Right cardiac atrium (tissue), 5 donors: ENCODE measurements at regions not wholly inside any gene's neighbourhood (a gene's known extent, or its start where the extent isn't known, plus 50 kb on each side); places are given as distances from the start of the nearest gene placed in this dataset.
"Not testable (repeated sequence)": the region's sequence is repeated elsewhere in the genome, so short reads cannot be mapped to it uniquely, and the experiment has no call there.

Source experiments
- ATAC-seq, 2 donors: fragments of 200-7000 bp; cut with Tn5 transposase; one replicate each; pipeline versions ENCODE4 v1.8.0 to v1.9.1; 2020; ENCODE audit warnings: moderate library complexity in 2 of 2, mild to moderate bottlenecking in 1 of 2
- DNase-seq, 3 donors: peaks; one replicate each; pipeline ENCODE4 v3.0.0-alpha.2; 2020
- H3K27ac ChIP-seq: one replicate; pipeline ENCODE4 v1.5.1; 2013; ENCODE audit warnings: mild to moderate bottlenecking, low read length, control low read depth, moderate library complexity
- H3K27me3 ChIP-seq: one replicate; pipeline ENCODE4 v1.6.1; 2013; ENCODE audit not compliant: control insufficient read depth, insufficient read depth
- H3K4me1 ChIP-seq: one replicate; pipeline ENCODE4 v1.6.1; 2013; ENCODE audit warnings: low read length; ENCODE audit not compliant: control insufficient read depth, insufficient read depth
- H3K4me3 ChIP-seq: one replicate; pipeline ENCODE4 v1.5.1; 2013; ENCODE audit warnings: low read length, control low read depth
- H3K9me3 ChIP-seq: one replicate; pipeline ENCODE4 v1.6.1; 2013; ENCODE audit warnings: low read length; ENCODE audit not compliant: control insufficient read depth
- WGBS: extraction: QIAGEN DNeasy Blood & Tissue Kit; methylation state at CpG from one replicate; pipeline ENCODE4 v1.1.7; 2013; 5-methylcytosine and 5-hydroxymethylcytosine counted together
- intact Hi-C, 4 donors: fragments of 100-400 bp; cut with DNase I; formaldehyde crosslinking; loops; one replicate each; pipeline versions ENCODE4 v1.11.0 to v1.14.0; 2022 to 2023
- donor health status: healthy with polysubstance abuse.
- donor health status: DM: no; HTN: yes; CAD: no.
- donor health status: DM: no; HTN: no; CAD: no.
- donor health status: DM: no; HTN: yes; CAD: no; lungs with severe emphysema.
- donor health status: DM: yes; HTN: yes; CAD: no.

DNA sequence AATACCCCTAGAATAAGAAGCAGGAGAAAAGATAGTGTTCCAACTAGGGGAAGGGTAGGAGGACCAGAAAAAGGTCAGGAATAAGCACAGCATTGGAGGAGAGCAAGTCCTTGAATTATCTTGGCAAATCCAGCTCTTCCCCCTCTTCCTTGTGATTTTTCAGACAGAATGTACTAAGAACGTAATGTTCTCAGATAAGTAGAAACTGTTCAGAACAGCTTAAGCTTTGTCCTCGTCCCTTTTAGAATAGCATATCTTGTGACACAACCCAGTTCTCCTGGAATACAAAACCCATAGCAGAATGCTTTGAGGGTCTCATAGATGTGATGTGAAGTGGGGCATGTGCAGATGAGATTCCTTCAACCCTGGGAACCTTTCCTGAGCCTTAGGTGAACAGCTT is 97.4 kb downstream of the EMB start:
- WGBS: 54% methylated on average over 2 of the region's 2 CpGs
- no peak for DNase-seq
- H3K27me3 ChIP-seq: no peaks in the 10 kb centered on the region
- no peaks in the 10 kb centered on the region for H3K9me3 ChIP-seq
- H3K27ac ChIP-seq: peak overlapping the region; percentile 2
- peak in 1 of 2 donors; percentile 70 for ATAC-seq
- no peak overlapping the region for H3K4me3 ChIP-seq
- intact Hi-C loops: no loop called here
- no peaks in the 10 kb centered on the region for H3K4me1 ChIP-seq

GRCh38 chr5:50340757-50341156 is 100.3 kb downstream of the EMB start:
- intact Hi-C loops: no loop called here
- Histone ChIP-seq H3K4me1 (no peaks in the 10 kb centered on the region), H3K4me3 (no peak overlapping the region), H3K27ac (no peak overlapping the region), H3K27me3 (no peaks in the 10 kb centered on the region), H3K9me3 (no peaks in the 10 kb centered on the region)
- no peak for DNase-seq
- ATAC-seq: no peak
- 65% methylated on average over 2 of the region's 2 CpGs for WGBS

DNA sequence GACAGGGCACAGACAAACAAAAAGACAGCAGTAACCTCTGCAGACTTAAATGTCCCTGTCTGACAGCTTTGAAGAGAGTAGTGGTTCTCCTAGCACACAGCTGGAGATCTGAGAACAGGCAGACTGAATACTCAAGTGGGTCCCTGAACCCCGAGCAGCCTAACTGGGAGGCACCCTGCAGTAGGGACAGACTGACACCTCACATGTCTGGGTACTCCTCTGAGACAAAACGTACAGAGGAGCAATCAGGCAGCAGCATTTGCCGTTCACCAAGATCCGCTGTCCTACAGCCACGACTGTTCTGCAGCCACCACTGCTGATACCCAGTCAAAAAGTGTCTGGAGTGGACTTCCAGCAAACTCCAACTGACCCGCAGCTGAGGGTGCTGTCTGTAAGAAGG is 110.5 kb downstream of the EMB start:
- H3K4me1 ChIP-seq, H3K27me3 ChIP-seq, ATAC-seq, DNase-seq, H3K4me3 ChIP-seq, H3K27ac ChIP-seq, intact Hi-C loops, H3K9me3 ChIP-seq: not testable (repeated sequence)
- 69% methylated on average over 6 of the region's 6 CpGs for WGBS

DNA sequence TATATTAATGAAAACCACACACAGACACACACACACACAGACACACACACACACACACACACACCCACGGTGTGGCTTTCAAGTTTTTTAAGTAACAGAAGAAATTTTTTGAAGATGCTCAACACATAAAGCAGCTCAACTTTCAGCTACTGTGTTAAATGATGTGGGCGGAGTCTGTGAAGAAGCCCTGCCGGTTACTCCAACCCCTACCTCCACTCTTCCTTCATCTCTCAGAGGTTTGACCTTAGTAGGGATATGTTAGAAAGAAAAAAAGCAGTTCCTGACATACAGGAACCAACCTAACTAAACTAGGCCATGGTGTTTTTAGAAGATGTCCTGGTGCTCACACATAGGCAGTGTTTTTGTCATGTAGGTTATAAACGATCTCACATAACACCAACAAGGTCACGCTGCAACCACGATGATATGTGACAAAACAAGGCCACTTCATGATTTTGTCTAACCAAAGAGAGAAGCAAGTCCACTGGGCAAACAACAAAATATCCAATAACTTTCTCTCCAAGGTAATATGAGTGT is 112.8 kb downstream of the EMB start:
- H3K4me1 ChIP-seq: no peaks in the 10 kb centered on the region
- H3K9me3 ChIP-seq: no peaks in the 10 kb centered on the region
- H3K27ac ChIP-seq: no peak overlapping the region
- 67% methylated on average over 6 of the region's 6 CpGs for WGBS
- H3K4me3 ChIP-seq: no peak overlapping the region
- no peaks in the 10 kb centered on the region for H3K27me3 ChIP-seq
- DNase-seq: no peak
- intact Hi-C loops: no loop called here
- no peak for ATAC-seq

DNA sequence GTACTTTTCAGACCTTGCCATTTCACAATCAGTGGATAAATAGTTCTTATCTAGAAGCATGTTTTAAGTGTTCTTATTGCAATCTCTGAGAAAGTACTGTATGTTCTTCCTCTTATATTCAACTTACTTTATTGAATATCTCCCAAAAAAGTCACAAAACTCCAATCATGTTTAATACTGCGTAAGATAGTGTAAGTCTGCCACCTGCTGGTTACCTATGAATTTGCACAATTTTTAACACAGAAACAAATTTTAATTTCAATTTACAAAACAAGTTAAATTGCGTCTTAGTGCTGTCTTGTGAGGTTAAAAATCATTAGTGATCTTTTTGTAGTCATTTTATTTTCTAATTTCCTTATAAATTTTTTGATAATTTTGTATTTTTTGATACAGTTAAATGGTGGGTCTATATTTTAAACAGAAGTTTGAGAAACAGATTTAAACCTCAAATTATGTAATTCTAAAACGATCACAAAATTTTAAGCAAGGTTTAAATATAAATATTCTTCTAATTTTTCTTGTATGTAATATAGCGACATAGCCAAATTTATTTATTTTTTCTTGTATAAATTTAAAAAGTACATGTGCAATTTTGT is 115.8 kb downstream of the EMB start:
- Histone ChIP-seq H3K27ac (no peak overlapping the region), H3K4me1 (no peaks in the 10 kb centered on the region), H3K27me3 (no peaks in the 10 kb centered on the region), H3K4me3 (no peak overlapping the region), H3K9me3 (no peaks in the 10 kb centered on the region)
- no peak for ATAC-seq
- no peak for DNase-seq
- intact Hi-C loops: no loop called here
- WGBS: 27% methylated on average over 4 of the region's 4 CpGs

DNA sequence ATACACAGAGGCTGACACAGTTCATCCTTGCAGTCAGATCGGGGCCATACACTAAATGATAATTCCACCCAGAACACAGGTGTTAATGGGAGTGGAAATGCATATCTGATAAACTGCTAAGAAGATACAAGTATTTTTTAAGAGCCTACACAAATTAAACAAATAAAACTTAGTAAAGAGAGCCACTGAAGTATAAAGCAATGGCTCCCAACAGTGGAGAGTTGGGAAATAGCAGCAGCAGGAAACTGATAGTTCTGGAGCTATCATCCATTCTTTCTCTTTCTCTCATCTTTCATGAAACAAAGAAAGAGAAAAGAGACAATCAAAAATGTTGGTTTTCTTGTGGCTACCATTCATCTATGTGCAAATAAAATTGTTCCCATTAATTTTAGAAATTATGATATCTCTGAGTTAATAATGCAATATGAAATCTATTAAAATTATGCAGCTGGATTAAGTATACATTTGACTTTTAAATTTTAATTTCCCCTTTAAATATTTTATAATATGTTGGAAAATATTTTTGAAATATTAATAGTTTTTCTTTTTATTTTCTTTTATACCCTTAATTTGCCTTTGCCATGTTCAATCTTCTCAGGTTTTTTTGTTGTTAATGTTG is 120.8 kb downstream of the EMB start:
- Histone ChIP-seq H3K4me1 (no peaks in the 10 kb centered on the region), H3K9me3 (no peaks in the 10 kb centered on the region), H3K27me3 (no peaks in the 10 kb centered on the region), H3K4me3 (no peak overlapping the region), H3K27ac (no peak overlapping the region)
- WGBS: 49% methylated on average over 1 of the region's 1 CpG
- DNase-seq: no peak
- ATAC-seq: no peak
- intact Hi-C loops: no loop called here

GRCh38 chr5:50318220-50318619 is 122.9 kb downstream of the EMB start:
- H3K4me1 ChIP-seq: no peaks in the 10 kb centered on the region
- H3K9me3 ChIP-seq: no peaks in the 10 kb centered on the region
- DNase-seq (no peak), ATAC-seq (no peak)
- intact Hi-C loops: no loop called here
- no peak overlapping the region for H3K27ac ChIP-seq
- no peak overlapping the region for H3K4me3 ChIP-seq
- H3K27me3 ChIP-seq: no peaks in the 10 kb centered on the region
- WGBS: 46% methylated on average over 1 of the region's 1 CpG

DNA sequence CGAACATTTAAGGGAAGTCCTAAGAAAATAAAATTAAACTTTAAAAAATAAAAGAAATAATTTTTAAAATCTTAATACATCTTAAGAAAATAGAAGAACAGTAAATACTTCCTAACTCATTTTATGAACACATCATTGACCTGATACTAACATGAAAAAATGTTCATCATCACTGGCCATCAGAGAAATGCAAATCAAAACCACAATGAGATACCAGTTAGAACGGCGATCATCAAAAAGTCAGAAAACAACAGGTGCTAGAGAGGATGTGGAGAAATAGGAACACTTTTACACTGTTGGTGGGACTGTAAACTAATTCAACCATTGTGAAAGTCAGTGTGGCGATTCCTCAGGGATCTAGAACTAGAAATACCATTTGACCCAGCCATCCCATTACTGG is 134.6 kb downstream of the EMB start:
- intact Hi-C loops, H3K4me3 ChIP-seq, H3K9me3 ChIP-seq, ATAC-seq, H3K4me1 ChIP-seq, H3K27me3 ChIP-seq, DNase-seq, H3K27ac ChIP-seq: not testable (repeated sequence)
- 74% methylated on average over 4 of the region's 4 CpGs for WGBS

GRCh38 chr5:50302815-50303490 is 138.1 kb downstream of the EMB start:
- DNase-seq (no peak), ATAC-seq (no peak)
- WGBS: 78% methylated on average over 3 of the region's 3 CpGs

GRCh38 chr5:50301756-50302155 is 139.3 kb downstream of the EMB start:
- H3K4me3 ChIP-seq: no peak overlapping the region
- H3K9me3 ChIP-seq: no peaks in the 10 kb centered on the region
- intact Hi-C loops: no loop called here
- H3K27me3 ChIP-seq: no peaks in the 10 kb centered on the region
- ATAC-seq (no peak), DNase-seq (no peak)
- no peaks in the 10 kb centered on the region for H3K4me1 ChIP-seq
- 21% methylated on average over 1 of the region's 1 CpG for WGBS
- no peak overlapping the region for H3K27ac ChIP-seq

More at GRCh38 chr5:50302815-50303490, 138.1 kb downstream of the EMB start:
- H3K27me3 ChIP-seq: no peaks in the 10 kb centered on the region
- H3K4me1 ChIP-seq: no peaks in the 10 kb centered on the region
- H3K27ac ChIP-seq: no peak overlapping the region
- H3K9me3 ChIP-seq: no peaks in the 10 kb centered on the region
- H3K4me3 ChIP-seq: no peak overlapping the region
- intact Hi-C loops: no loop called here

DNA sequence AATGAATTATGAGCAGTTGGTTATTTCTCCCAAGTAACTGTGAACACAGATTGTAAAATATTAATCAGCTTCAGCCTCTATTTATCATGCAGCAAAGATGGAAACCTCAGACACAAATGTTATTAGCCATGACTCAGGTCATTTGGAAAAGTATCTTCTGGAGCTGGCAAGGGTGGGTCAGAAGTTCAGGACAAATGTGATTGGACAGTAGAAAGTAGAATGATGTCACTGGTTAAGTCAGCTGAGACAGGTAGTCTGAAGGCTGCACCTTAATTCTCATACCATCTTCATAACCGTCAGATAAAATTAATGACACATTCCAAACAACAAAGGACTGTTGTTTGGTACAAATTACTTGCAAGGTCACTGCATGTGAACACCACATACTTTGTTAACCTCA is 140.2 kb downstream of the EMB start:
- WGBS: 76% methylated on average over 1 of the region's 1 CpG
- H3K27me3 ChIP-seq: no peaks in the 10 kb centered on the region
- ATAC-seq (no peak), DNase-seq (no peak)
- H3K4me1 ChIP-seq: no peaks in the 10 kb centered on the region
- intact Hi-C loops: no loop called here
- H3K9me3 ChIP-seq: no peaks in the 10 kb centered on the region
- H3K4me3 ChIP-seq: no peak overlapping the region
- no peak overlapping the region for H3K27ac ChIP-seq
